SK-N-MC (cell line): ENCODE measurements at regions not wholly inside any gene's neighbourhood (a gene's known extent, or its start where the extent isn't known, plus 50 kb on each side); places are given as distances from the start of the nearest gene placed in this dataset.

Source experiments
- EZH2 ChIP-seq: fragments of 200-600 bp; sonication (generic); IDR thresholded peaks from one replicate; pipeline ENCODE4 v1.6.1; 2017; ENCODE audit warnings: antibody characterized with exemption
- FOXP2 ChIP-seq: optimal IDR thresholded peaks from 2 replicates; pipeline ENCODE3; 2011; ENCODE audit warnings: mild to moderate bottlenecking, moderate library complexity; ENCODE audit not compliant: insufficient read depth; ENCODE audit errors: extremely low read length, control extremely low read depth
- POLR2AphosphoS5 ChIP-seq: IDR thresholded peaks from 2 replicates; pipeline ENCODE4 v1.6.1; 2012; ENCODE audit warnings: mild to moderate bottlenecking, low read depth, low read length, borderline replicate concordance

DNA sequence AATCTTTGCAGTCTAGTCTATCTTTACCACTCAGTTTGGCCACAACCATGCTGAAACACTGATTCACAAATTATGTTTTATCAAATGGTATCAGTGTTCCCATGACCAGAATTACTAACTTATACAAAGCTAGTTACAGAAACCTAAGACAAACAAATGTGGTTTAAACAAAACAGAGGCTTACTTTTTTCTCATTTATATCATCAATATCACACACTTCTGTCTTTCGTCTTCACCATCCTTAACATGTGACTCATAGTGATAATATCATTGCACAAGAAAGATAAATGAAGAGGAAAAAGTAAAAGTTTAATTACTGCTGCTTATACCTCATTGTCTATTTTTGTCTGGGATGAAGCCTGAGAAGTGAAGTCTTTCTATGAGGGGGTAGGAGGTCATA is 406.6 kb downstream of the PCDH10 start:
- TF ChIP-seq POLR2AphosphoS5 (no peak), EZH2 (no peak), FOXP2 (no peak)
